ENCODE measurements at regions not wholly inside any gene's neighbourhood (a gene's known extent, or its start where the extent isn't known, plus 50 kb on each side); places are given as distances from the start of the nearest gene placed in this dataset.

- ATAC-seq (ENCODE audit: low read depth) (no peak), DNase-seq (no peak)
- ChIA-PET POLR2A (no interaction called here), CTCF (no interaction called here)
- H4K20me1 ChIP-seq (ENCODE audit: control insufficient read depth, insufficient read depth, low read length, poor library complexity, severe bottlenecking), result no peaks in the 10 kb centered on the region
- intact Hi-C loops (cut with micrococcal nuclease), result no loop called here
- Mint-ChIP-seq H3K27ac (no peak overlapping the region), H3K4me3 (no peak overlapping the region), H3K4me1 (no peaks in the 10 kb centered on the region), H3K9me3 (ENCODE audit: insufficient read depth) (peaks cover 2% of the 10 kb centered on the region), H3K27me3 (no peaks in the 10 kb centered on the region)
- no peak overlapping the region for H3K27ac ChIP-seq (ENCODE audit: low read length in 2 of 2)
- H3K36me3 ChIP-seq (replicated peaks in 1 of 2; ENCODE audit: control extremely low read depth in 1 of 2, control insufficient read depth in 1 of 2, extremely low read depth in 1 of 2, insufficient read depth in 2 of 2, low read length in 1 of 2), result no peaks in the 10 kb centered on the region
- no peaks in the 10 kb centered on the region for H3K79me2 ChIP-seq (ENCODE audit: control insufficient read depth, insufficient read depth, low read length)
- no peak for TF ChIP-seq EZH2 (IDR thresholded peaks at IDR 0.05; ENCODE audit: borderline replicate concordance, insufficient read depth, low read depth, low read length, poor library complexity, severe bottlenecking)
- no peak for TF ChIP-seq CTCF (IDR thresholded peaks at IDR 0.05)
- no peak overlapping the region for H3K4me3 ChIP-seq (ENCODE audit: control extremely low read depth in 1 of 5, extremely low read depth in 1 of 5, insufficient read depth in 1 of 5, low read depth in 2 of 5, low read length in 4 of 5)
- no peak overlapping the region for H3K9ac ChIP-seq (ENCODE audit: low read length)
- no peaks in the 10 kb centered on the region for H3K4me1 ChIP-seq (ENCODE audit: control insufficient read depth in 2 of 2, insufficient read depth in 2 of 2, low read length in 2 of 2)
- peaks cover 0 to 5% (median 0%) of the 10 kb centered on the region in 3 donors for H3K9me3 ChIP-seq (ENCODE audit: control extremely low read depth in 1 of 3, control insufficient read depth in 2 of 3, insufficient read depth in 1 of 3, low read length in 2 of 3)
- no peaks in the 10 kb centered on the region for H3K27me3 ChIP-seq (replicated peaks in 1 of 4; ENCODE audit: control extremely low read depth in 1 of 4, control insufficient read depth in 3 of 4, insufficient read depth in 4 of 4, low read length in 3 of 4)
- 79% methylated on average over 12 of the region's 14 CpGs for WGBS (ENCODE audit: insufficient coverage)
- no peak overlapping the region for H2AFZ ChIP-seq (ENCODE audit: insufficient read depth, low read depth, low read length, poor library complexity, severe bottlenecking)
- no peak overlapping the region for H3K4me2 ChIP-seq (replicated peaks; ENCODE audit: low read depth, low read length, poor library complexity, severe bottlenecking)
Observed at GRCh38 chr1:5725855-5726585, 266.2 kb downstream of the NPHP4 start.

DNA sequence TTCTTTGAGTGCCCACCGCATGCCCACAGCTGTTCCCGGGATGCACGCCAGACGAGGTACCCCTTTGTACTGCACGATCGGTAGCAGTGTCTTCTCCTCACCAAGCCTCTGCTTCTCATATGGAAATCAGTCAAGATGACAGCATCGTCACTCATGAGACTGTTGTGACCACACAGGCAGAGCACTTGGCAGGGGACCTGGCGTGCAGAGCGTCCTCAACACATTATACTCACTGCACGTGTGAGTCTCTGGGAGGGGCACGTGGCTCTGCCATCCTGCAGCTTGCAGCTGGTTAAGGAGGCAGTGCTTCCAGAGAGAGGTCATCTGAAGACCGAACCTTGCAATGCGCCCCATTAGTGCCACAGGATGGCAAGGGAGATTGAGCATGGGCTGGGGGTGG lies 266.8 kb downstream of the NPHP4 start:
- TF ChIP-seq EZH2 (IDR thresholded peaks at IDR 0.05; ENCODE audit: borderline replicate concordance, insufficient read depth, low read depth, low read length, poor library complexity, severe bottlenecking), result no peak
- no peak for TF ChIP-seq CTCF (IDR thresholded peaks at IDR 0.05)
- Mint-ChIP-seq H3K4me1 (no peaks in the 10 kb centered on the region), H3K27ac (no peak overlapping the region), H3K4me3 (no peak overlapping the region), H3K27me3 (no peaks in the 10 kb centered on the region), H3K9me3 (ENCODE audit: insufficient read depth) (peaks cover 2% of the 10 kb centered on the region)
- no peaks in the 10 kb centered on the region for H3K4me1 ChIP-seq (ENCODE audit: control insufficient read depth in 2 of 2, insufficient read depth in 2 of 2, low read length in 2 of 2)
- ATAC-seq (ENCODE audit: low read depth), result no peak
- no peaks in the 10 kb centered on the region for H3K27me3 ChIP-seq (replicated peaks in 1 of 4; ENCODE audit: control extremely low read depth in 1 of 4, control insufficient read depth in 3 of 4, insufficient read depth in 4 of 4, low read length in 3 of 4)
- no peak overlapping the region for H3K9ac ChIP-seq (ENCODE audit: low read length)
- H2AFZ ChIP-seq (ENCODE audit: insufficient read depth, low read depth, low read length, poor library complexity, severe bottlenecking), result no peak overlapping the region
- CTCF ChIA-PET, result no interaction called here
- no peaks in the 10 kb centered on the region for H3K79me2 ChIP-seq (ENCODE audit: control insufficient read depth, insufficient read depth, low read length)
- no peak overlapping the region for H3K27ac ChIP-seq (ENCODE audit: low read length in 2 of 2)
- intact Hi-C loops (cut with micrococcal nuclease), result no loop called here
- DNase-seq, result no peak
- H4K20me1 ChIP-seq (ENCODE audit: control insufficient read depth, insufficient read depth, low read length, poor library complexity, severe bottlenecking), result no peaks in the 10 kb centered on the region
- no peak overlapping the region for H3K4me2 ChIP-seq (replicated peaks; ENCODE audit: low read depth, low read length, poor library complexity, severe bottlenecking)
- WGBS (ENCODE audit: insufficient coverage), result 91% methylated on average over 13 of the region's 13 CpGs
- H3K9me3 ChIP-seq (ENCODE audit: control extremely low read depth in 1 of 3, control insufficient read depth in 2 of 3, insufficient read depth in 1 of 3, low read length in 2 of 3), result peaks cover 0 to 4% (median 0%) of the 10 kb centered on the region in 3 donors
- POLR2A ChIA-PET, result no interaction called here
- no peaks in the 10 kb centered on the region for H3K36me3 ChIP-seq (replicated peaks in 1 of 2; ENCODE audit: control extremely low read depth in 1 of 2, control insufficient read depth in 1 of 2, extremely low read depth in 1 of 2, insufficient read depth in 2 of 2, low read length in 1 of 2)
- H3K4me3 ChIP-seq (ENCODE audit: control extremely low read depth in 1 of 5, extremely low read depth in 1 of 5, insufficient read depth in 1 of 5, low read depth in 2 of 5, low read length in 4 of 5), result no peak overlapping the region
